ENCODE measurements at regions not wholly inside any gene's neighbourhood (a gene's known extent, or its start where the extent isn't known, plus 50 kb on each side); places are given as distances from the start of the nearest gene placed in this dataset.

GRCh38 chr6:170076466-170077165 is 214.3 kb downstream of the DLL1 start:
- intact Hi-C loops (cut with DNase I), result no loop called here
- Histone ChIP-seq H3K9me3 (no peaks in the 10 kb centered on the region), H3K27ac (no peak overlapping the region), H3K4me1 (no peaks in the 10 kb centered on the region), H3K4me3 (no peak overlapping the region), H3K36me3 (replicated peaks in 1 of 2; ENCODE audit: insufficient read depth in 1 of 2, low read depth in 2 of 2) (no peaks in the 10 kb centered on the region), H3K27me3 (peaks cover 0 to 4% of the 10 kb centered on the region in 2 donors)
- no peak for ATAC-seq
- WGBS, 2 donors, result 85 to 87% methylated on average over 13 to 21 of the region's 21 CpGs
- DNase-seq, result peak in 2 of 4 donors; percentile 3 to 7
- TF ChIP-seq, protein P1, sequence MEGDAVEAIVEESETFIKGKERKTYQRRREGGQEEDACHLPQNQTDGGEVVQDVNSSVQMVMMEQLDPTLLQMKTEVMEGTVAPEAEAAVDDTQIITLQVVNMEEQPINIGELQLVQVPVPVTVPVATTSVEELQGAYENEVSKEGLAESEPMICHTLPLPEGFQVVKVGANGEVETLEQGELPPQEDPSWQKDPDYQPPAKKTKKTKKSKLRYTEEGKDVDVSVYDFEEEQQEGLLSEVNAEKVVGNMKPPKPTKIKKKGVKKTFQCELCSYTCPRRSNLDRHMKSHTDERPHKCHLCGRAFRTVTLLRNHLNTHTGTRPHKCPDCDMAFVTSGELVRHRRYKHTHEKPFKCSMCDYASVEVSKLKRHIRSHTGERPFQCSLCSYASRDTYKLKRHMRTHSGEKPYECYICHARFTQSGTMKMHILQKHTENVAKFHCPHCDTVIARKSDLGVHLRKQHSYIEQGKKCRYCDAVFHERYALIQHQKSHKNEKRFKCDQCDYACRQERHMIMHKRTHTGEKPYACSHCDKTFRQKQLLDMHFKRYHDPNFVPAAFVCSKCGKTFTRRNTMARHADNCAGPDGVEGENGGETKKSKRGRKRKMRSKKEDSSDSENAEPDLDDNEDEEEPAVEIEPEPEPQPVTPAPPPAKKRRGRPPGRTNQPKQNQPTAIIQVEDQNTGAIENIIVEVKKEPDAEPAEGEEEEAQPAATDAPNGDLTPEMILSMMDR (IDR thresholded peaks at IDR 0.05), result no peak
- no peak for TF ChIP-seq POLR2A (IDR thresholded peaks at IDR 0.05)

- no peaks in the 10 kb centered on the region for H3K4me1 ChIP-seq
- DNase-seq, result peak in 2 of 4 donors; percentile 6 to 9
- peak; percentile 18 for ATAC-seq
- WGBS, 2 donors, result 73 to 74% methylated on average over 18 to 19 of the region's 19 CpGs
- peaks cover 0 to 2% of the 10 kb centered on the region in 2 donors for H3K27me3 ChIP-seq
- TF ChIP-seq, protein P1 (IDR thresholded peaks at IDR 0.05), result no peak
- no peak for TF ChIP-seq POLR2A (IDR thresholded peaks at IDR 0.05)
- intact Hi-C loops (cut with DNase I), result no loop called here
- no peaks in the 10 kb centered on the region for H3K36me3 ChIP-seq (replicated peaks in 1 of 2; ENCODE audit: insufficient read depth in 1 of 2, low read depth in 2 of 2)
- H3K9me3 ChIP-seq, result no peaks in the 10 kb centered on the region
- no peak overlapping the region for H3K27ac ChIP-seq
- H3K4me3 ChIP-seq, result no peak overlapping the region
Observed at GRCh38 chr6:170075659-170076223, 215.1 kb downstream of the DLL1 start.

GRCh38 chr6:170074907-170075306 is 216.0 kb downstream of the DLL1 start:
- Histone ChIP-seq H3K27ac (no peak overlapping the region), H3K4me1 (no peaks in the 10 kb centered on the region), H3K27me3 (no peaks in the 10 kb centered on the region), H3K36me3 (replicated peaks in 1 of 2; ENCODE audit: insufficient read depth in 1 of 2, low read depth in 2 of 2) (no peaks in the 10 kb centered on the region), H3K4me3 (no peak overlapping the region), H3K9me3 (no peaks in the 10 kb centered on the region)
- intact Hi-C loops (cut with DNase I), result no loop called here
- peak in 2 of 4 donors; percentile 3 to 4 for DNase-seq
- no peak for TF ChIP-seq POLR2A (IDR thresholded peaks at IDR 0.05)
- TF ChIP-seq, protein P1 (IDR thresholded peaks at IDR 0.05), result no peak
- WGBS, 2 donors, result 93 to 95% methylated on average over 8 to 17 of the region's 17 CpGs
- no peak for ATAC-seq

- DNase-seq (peak in 1 of 4 donors; percentile 2), ATAC-seq (no peak)
- Histone ChIP-seq H3K4me3 (no peak overlapping the region), H3K27me3 (no peaks in the 10 kb centered on the region), H3K9me3 (no peaks in the 10 kb centered on the region), H3K36me3 (replicated peaks in 1 of 2; ENCODE audit: insufficient read depth in 1 of 2, low read depth in 2 of 2) (no peaks in the 10 kb centered on the region), H3K27ac (no peak overlapping the region), H3K4me1 (no peaks in the 10 kb centered on the region)
- TF ChIP-seq, protein P1 (IDR thresholded peaks at IDR 0.05), result no peak
- WGBS, 2 donors, result 76 to 87% methylated on average over 6 of the region's 6 CpGs
- intact Hi-C loops (cut with DNase I), result no loop called here
Observed at GRCh38 chr6:170074435-170074834, 216.4 kb downstream of the DLL1 start.

- H3K9me3 ChIP-seq, result no peaks in the 10 kb centered on the region
- no peak overlapping the region for H3K4me3 ChIP-seq
- intact Hi-C loops (cut with DNase I), result no loop called here
- no peaks in the 10 kb centered on the region for H3K27me3 ChIP-seq
- no peaks in the 10 kb centered on the region for H3K36me3 ChIP-seq (replicated peaks in 1 of 2; ENCODE audit: insufficient read depth in 1 of 2, low read depth in 2 of 2)
- 85 to 88% methylated on average over 8 to 13 of the region's 13 CpGs for WGBS, 2 donors
- ATAC-seq, result no peak
- TF ChIP-seq, protein P1 (IDR thresholded peaks at IDR 0.05), result no peak
- TF ChIP-seq POLR2A (IDR thresholded peaks at IDR 0.05), result no peak
- H3K27ac ChIP-seq, result no peak overlapping the region
- DNase-seq, result peak in 1 of 4 donors; percentile 3
- no peaks in the 10 kb centered on the region for H3K4me1 ChIP-seq
Observed at GRCh38 chr6:170073846-170074245, 217.0 kb downstream of the DLL1 start.

Data from body of pancreas (tissue), 4 donors.